Globus pallidus (tissue), 1 donor: ENCODE measurements at regions not wholly inside any gene's neighbourhood (a gene's known extent, or its start where the extent isn't known, plus 50 kb on each side); places are given as distances from the start of the nearest gene placed in this dataset.
"Not testable (repeated sequence)": the region's sequence is repeated elsewhere in the genome, so short reads cannot be mapped to it uniquely, and the experiment has no call there.

Experiments
- DNase-seq: peaks from one replicate; pipeline ENCODE4 v3.0.0-alpha.2; 2015; ENCODE audit warnings: low spot score

GRCh38 chrX:18003876-18004275 is 142.8 kb upstream of the RAI2 start:
- no peak for DNase-seq

GRCh38 chrX:18002791-18003190 is 141.7 kb upstream of the RAI2 start:
- DNase-seq = no peak

- no peak for DNase-seq
These were observed 133.3 kb upstream of the RAI2 start for GRCh38 chrX:17994429-17994828.

- DNase-seq = no peak
These were observed 132.0 kb upstream of the RAI2 start for GRCh38 chrX:17993062-17993461.

GRCh38 chrX:17990532-17990931 is 129.4 kb upstream of the RAI2 start:
- DNase-seq = no peak

- DNase-seq = no peak
These were observed 126.7 kb upstream of the RAI2 start for GRCh38 chrX:17987783-17988182.

GRCh38 chrX:17986977-17987376 is 125.9 kb upstream of the RAI2 start:
- DNase-seq = no peak

- no peak for DNase-seq
These were observed 125.3 kb upstream of the RAI2 start for GRCh38 chrX:17986440-17986839.

GRCh38 chrX:17984415-17984814 is 123.3 kb upstream of the RAI2 start:
- DNase-seq = no peak

GRCh38 chrX:17983389-17983788 is 122.3 kb upstream of the RAI2 start:
- DNase-seq = no peak

- no peak for DNase-seq
These were observed 116.6 kb upstream of the RAI2 start for GRCh38 chrX:17977696-17978095.

- DNase-seq = no peak
These were observed 115.9 kb upstream of the RAI2 start for GRCh38 chrX:17976955-17977354.

GRCh38 chrX:17975349-17975748 is 114.3 kb upstream of the RAI2 start:
- DNase-seq = not testable (repeated sequence)

GRCh38 chrX:17968367-17968766 is 107.3 kb upstream of the RAI2 start:
- no peak for DNase-seq

- DNase-seq = no peak
These were observed 106.8 kb upstream of the RAI2 start for GRCh38 chrX:17967888-17968287.

GRCh38 chrX:17964871-17965270 is 103.8 kb upstream of the RAI2 start:
- DNase-seq = no peak

- DNase-seq = no peak
These were observed 99.8 kb upstream of the RAI2 start for GRCh38 chrX:17960891-17961290.

- DNase-seq = no peak
These were observed 83.9 kb upstream of the RAI2 start for GRCh38 chrX:17944833-17945497.

- not testable (repeated sequence) for DNase-seq
These were observed 80.1 kb upstream of the RAI2 start for GRCh38 chrX:17941171-17941570.

- DNase-seq = no peak
These were observed 78.6 kb upstream of the RAI2 start for GRCh38 chrX:17939724-17940123.

GRCh38 chrX:17933856-17934255 is 72.8 kb upstream of the RAI2 start:
- no peak for DNase-seq

- DNase-seq = no peak
These were observed 71.7 kb upstream of the RAI2 start for GRCh38 chrX:17932781-17933180.

GRCh38 chrX:17931855-17932254 is 70.8 kb upstream of the RAI2 start:
- DNase-seq = no peak

- DNase-seq = no peak
These were observed 69.8 kb upstream of the RAI2 start for GRCh38 chrX:17930850-17931249.

- DNase-seq = no peak
These were observed 62.4 kb upstream of the RAI2 start for GRCh38 chrX:17923546-17923945.
